ENCODE measurements at regions not wholly inside any gene's neighbourhood (a gene's known extent, or its start where the extent isn't known, plus 50 kb on each side); places are given as distances from the start of the nearest gene placed in this dataset.

DNA sequence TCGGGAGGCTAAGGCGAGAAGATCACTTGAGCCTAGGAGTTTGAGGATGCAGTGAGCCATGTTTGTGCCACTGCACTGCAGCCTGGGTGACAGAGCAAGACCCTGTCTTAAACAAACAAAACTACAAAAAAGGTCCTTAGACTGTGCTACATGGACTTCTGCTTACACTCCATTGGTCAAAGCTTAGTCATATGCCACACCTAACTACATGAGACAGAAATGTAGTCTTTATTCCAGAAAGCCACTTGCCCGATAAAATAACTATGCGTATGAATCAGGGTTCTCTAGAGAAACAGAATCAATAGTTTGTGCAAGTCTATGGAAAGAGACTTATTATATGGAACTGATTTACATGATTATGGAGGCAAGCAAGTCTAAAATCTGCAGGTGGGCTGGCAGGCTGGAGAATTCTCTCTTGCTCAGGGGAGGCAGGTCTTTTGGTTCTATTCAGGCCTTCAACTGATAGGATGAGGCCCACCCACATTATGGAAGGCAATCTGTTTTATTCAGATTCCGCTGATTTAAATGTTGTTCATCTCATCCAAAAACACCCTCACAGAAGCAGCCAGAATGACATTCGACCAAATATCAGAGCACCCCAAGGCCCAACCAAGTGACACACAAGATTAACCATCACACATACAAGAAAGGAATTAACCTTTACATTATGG lies 114.4 kb upstream of the SIX2 start:
- TF ChIP-seq CTCF (IDR thresholded peaks at IDR 0.05) (no peak), POLR2A (IDR thresholded peaks at IDR 0.05) (no peak)

Measured in tibial nerve (tissue), 3 donors.